Lung microvascular endothelial cell (primary cell): ENCODE measurements at regions not wholly inside any gene's neighbourhood (a gene's known extent, or its start where the extent isn't known, plus 50 kb on each side); places are given as distances from the start of the nearest gene placed in this dataset.

ENCODE experiments used
- DNase-seq, 2 donors: peaks; one replicate each; pipeline versions ENCODE4 v3.0.0 to v3.0.0-alpha.2; 2010; ENCODE audit warnings: low read depth in 2 of 2

DNA sequence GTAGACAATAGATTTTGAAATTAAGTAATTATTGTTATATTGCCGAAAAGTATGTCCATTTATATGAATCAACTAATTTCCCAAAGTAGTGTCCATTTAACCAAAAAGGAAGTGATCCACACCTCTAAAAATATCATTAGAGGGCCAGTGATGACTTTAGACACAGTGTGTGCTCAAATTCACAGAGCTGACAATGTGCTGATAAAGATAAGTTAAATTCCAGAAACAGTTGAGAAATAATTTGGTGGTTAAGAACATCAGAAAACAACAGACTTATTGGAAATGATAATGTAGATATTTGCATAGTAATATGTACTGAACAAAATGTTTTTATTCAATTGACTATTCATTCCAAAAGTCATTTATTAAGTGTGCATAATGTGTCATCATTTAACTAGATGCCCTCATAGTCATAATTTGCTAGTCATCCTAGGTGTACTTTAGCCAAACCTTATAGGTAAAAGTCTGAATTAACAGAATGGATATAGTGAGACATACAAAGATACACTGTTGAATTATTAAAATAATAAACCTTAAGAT is 230.2 kb upstream of the ADAMTS9 start:
- DNase-seq, result no peak

DNA sequence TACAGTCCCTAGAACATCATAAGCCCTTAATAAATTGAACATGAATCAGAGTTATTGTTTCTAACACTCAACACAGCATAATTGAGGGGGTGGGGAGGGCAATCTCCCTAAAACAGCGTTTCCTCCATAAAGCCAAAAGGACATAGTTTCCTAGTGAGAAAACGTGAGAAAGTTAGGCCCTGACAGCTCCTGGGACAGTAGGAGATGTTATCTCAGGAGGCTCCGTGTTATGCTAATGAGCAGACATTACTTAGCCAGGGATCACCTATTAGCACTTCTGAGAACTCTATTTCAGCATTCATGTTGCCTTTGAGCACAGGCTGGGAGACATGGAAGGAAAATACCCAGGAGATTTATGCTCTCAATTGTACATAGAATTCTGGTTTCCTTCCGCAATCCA is 229.1 kb upstream of the ADAMTS9 start:
- DNase-seq, result peak in 1 of 2 donors; percentile 58

DNA sequence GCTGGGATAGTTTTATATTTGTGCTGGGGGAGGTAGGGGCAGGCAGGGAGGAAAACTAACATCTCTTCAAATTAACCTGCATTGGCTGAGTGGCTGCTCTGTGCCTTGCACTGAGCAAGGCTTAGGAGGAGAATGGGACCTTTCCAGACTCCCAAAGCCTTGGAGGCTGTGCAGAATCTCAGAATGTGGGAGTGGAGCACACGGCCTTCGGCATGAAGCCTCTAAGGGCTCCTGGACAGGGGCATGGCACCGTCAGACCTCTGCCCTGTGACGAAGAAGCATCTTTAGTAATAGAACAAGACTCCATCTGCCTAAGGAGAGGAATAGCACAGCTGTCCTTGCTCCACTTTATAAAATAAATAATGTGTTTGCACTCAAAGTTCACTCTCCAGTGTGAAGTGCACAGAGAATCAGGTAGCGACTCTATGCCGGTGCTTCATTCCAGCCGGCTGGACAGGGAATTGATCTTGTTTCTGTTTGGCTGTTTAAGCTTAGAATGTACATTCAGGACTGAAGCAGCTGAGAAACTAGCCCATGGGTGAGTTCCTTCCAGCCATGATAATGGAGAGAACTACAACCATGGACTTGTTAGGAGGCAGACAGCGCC is 228.5 kb upstream of the ADAMTS9 start:
- DNase-seq, result no peak

DNA sequence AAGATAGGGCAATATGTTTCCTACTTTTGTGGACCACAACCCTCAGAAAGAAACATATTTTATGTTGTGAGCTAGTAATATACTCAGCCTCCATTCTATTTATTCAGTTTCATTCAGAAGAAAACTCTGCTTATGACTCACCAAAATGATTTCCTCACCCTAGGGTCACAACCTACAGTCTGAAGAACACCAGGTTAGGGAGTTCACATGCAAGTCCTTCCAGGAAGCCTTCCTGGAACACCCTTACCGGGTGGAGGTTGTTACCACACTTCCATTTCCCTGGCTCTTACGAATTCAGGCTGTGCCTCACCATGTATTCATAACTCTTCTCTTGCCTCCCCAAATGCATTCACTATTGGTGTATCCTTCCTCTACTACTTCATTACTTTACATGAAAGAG is 228.0 kb upstream of the ADAMTS9 start:
- DNase-seq, result peak in 1 of 2 donors; percentile 67

DNA sequence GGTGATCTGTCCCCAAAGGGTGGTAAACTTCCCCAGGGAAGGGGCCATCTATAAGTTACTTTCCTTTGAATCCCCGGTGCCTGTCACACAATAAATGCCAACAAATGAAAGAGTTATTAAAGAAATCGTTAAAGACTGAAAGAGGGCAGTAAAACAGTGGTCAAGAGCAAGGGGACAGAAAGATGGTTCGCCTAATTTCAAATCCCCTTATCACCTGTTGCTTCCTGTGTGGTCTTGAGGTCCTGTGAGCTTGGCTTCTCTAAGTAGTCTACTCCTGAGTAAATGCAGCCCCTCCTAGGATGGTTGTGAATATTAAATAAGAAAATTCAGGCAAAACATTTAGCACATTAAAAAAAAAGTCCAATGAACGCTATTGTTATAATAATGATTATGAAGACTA is 225.7 kb upstream of the ADAMTS9 start:
- DNase-seq, result no peak

DNA sequence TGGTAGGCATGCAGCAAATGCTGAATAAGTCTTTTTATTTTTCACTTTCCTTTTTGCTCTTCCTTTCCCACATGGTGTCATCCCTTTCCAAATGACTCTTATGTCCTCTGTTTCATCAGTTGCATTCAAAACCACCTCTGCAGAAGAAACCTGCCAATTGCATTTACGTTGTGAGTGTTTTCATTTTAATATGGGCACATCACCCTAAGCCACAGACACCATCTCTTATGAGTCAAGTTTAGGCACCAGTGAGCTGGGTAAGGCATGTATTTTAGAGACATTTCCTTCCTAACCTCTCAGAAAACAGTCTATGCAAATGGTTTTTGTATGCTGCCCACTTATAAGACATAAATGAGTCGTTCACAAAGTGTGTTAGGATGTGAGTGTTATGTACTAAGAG is 223.3 kb upstream of the ADAMTS9 start:
- DNase-seq, result no peak

DNA sequence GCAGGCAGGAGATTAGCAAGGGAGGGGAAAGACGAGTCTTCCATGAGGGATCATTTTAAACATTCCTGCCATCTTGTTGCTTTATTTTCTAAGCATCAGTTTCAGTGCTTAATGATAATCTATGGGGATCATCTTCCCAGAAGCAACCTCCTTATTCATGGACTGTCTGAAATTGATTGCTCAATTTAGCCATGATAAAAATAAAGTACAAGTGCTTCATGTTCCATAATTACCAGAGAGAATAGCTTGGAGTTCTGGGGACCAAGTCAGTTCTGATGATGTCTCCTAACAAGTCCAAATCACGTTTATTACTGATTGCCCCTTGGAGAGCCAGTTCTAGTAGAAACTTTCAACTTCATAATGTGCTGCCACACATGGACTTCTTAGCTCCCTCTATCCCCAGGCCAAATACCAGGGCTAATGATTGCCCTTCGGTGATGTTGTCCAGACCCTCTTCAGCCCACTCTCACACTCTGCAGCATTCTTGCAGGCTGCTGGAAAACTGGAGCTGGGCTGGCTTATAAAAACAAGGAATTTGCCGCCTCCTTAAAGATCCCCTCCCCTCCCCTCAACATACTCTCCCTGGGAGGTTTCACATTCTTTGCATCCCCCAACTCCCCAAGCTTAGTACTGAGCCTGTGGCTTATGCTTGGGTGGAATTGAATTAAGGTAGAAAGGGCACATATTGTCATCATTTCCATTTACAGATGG is 222.1 kb upstream of the ADAMTS9 start:
- no peak for DNase-seq

DNA sequence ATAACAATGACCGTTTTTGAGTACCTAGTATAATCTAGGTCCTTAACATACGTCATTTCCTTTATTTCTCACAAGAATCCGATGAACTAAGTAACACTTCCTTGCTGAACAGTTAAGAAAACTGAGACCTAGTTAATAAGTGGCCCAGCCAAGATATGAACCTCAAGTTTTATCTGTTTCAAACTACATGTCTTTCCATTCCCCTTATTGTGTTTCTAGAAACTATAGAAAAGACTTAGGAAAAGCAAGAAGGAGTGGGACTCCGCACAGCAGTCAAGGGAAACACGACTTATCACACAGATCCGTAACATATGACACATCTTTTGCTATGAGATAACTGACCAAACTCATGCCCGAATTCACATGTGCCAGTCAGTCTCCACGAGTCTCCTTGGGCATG is 221.2 kb upstream of the ADAMTS9 start:
- DNase-seq, result peak in 1 of 2 donors; percentile 37

DNA sequence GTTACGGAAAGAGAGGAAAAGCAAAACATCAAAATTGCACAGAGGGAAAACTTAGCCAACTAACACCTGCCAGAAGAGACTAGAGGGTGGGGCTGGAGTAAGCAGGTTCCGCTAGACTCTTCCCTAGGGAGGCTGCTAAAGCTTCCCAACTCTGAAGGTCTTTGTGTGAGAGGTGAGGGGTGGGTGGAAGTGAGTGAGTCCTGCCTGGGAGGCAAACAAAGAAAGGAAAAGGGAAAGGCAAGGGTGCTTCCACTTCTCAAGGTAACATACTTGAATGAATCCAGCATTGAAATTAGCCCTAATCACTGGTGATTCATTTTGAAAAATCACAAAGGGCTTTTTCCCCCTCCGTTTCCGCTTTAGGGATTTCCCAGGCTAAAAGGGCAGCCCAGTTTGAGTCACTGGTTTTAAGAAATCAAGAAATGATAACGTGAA is 220.5 kb upstream of the ADAMTS9 start:
- peak; percentile 44 to 82 for DNase-seq

DNA sequence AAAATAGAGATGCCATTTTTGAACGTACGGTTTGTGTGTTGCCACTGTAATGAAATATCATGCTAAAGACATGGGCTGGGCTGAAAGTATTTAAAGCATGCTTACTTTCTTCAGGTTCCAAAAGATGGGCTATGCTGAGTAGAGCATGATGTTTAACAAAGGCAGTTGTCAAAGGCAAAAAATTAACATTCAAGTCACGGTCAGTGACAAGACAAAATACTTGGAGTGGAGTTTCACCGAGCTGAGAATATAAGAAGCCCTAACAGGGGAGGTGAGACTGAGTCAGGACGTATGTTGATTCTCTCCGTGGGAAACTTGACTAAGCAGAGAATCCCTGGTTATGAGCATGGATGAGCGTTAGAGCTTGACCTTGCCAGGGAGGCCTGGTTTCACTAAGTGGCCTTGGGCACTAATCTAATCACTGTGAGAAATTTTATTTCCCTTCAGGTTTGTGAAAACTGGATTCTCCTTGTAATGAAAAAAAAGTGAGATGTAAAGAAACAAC is 218.2 kb upstream of the ADAMTS9 start:
- DNase-seq, result no peak

DNA sequence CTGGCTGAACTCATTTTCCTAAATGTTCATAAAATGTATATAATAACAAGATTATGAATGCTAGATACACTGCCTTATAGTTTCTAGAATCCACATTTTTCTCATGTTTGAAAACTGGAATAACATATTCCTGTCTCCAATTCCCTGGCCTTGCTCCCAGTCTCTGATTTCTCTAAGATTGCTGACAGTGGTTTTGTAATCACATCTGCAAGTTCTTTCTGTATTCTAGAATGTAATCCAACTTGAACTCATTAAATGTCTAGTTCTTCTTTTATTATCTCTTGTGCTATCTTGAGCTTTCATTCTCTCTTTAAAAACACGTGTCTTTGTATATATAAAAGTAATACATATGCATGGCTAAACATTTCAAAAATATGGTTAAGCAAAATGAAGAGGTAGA is 215.2 kb upstream of the ADAMTS9 start:
- DNase-seq, result no peak

DNA sequence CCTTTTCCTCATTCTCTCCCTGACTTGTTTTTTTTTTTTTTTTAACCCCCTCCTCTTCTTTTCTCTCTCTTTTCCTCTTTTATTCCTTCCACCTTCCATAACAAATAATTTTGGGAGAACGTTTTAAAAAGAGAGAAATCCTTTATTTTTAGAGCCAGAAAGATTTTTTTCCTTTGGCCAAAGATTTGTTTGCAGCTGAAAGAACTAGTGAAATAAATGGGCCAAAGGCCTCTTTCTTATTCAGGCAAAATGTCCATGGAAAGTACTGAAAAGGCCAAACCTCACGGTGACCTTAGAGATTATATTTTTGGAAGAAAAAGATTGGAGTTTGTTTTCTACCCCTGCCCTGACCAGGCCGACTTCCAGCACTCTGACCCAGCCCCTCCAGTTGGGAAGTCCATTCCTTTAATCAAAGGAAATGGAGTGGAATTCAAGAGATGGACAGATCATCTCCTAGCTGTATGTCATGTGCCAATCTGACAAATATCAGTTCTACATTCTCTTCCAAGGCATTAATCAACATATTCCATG is 214.3 kb upstream of the ADAMTS9 start:
- DNase-seq, result no peak

DNA sequence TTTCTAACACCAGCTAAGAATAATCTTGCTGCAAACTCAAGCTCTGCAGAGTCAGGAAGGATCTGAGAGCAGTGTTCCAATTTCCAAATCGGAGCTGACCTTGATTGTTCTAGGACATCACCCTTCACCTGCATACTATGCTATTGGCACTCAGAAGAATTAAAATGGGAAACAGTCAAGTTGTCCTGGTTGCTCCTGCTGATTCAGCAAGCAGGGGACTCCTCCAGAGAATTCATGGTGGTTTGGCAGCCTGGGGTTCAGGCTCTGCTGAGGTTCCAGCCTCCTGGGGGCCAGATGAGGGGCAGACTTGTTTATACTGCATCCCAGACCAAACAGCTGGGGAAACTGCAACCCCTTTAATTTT is 213.7 kb upstream of the ADAMTS9 start:
- DNase-seq, result no peak

DNA sequence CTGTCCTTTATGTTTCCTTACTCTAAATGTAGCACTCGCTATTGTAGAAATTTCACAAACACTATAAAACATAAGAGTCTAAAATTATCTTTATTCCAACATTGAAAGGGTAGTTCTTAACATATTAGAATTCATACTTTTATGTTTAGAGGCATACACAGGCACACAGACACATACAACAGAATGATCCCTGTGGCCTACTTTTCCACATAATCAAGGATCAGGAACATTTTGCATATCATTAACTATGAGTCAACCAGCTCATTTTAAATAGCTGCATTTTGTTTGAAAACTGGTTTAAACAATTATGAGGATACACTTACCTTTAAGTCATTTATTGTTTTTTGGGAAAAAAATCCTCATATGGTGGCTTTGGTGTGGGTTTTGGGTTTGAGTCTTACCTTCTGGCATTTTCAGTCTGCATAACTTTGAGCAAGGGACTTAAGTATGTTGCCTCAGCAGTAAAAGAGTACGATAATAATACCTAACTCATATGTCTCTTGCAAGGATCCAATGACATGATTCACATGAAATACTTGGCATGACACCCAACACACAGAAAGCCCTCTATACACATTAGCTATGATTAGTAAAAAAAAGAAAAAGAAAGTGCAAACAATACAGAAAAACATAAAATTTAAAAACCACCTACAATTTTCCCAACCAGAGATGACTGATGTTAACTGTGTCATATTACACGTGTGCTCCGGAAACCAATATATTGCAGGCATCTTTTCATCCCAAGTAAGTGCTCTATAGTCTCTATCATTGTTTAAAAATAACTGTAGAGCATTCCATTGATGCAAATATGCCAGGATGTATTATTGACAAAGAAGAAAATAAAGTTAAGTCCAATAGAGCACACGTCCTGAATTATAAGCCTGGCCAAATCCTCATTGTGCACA is 213.1 kb upstream of the ADAMTS9 start:
- no peak for DNase-seq

DNA sequence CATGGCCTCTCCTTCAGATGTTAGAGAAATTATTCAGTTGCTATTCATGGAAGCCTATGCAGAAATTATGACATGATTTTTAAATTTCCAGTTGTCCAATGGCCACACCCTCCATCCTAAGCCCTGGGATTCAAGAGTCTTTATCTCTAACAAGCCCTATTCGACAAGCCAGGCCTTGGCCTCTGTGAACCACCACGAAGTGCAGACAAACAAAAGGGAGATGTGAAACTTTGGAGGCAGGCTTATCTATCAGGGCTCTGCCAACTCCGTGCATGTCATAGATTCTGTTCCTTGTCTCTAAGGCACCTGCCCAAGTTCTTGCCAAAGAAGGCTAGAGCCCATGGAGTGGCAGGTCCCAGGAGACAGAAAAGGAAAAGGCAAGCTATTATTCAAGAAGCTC is 212.4 kb upstream of the ADAMTS9 start:
- DNase-seq, result no peak

DNA sequence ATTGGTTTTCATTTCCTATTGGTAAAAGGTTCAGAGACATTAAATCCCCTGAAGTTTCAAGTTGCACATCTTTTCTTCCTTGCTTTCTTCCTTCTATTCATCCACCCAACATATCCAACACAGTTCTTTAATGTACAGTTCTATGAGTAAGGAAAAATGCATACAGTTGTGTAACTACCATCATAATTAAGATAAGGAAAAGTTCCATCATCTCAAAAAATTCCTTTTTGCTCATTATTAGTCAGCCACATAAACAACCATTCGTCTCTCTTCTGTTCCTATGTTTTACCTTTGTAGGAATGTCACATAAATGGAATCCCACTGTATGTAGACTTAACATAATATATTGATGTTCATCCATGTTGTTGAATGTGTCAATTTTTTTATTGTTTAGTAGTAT is 211.1 kb upstream of the ADAMTS9 start:
- DNase-seq, result no peak

DNA sequence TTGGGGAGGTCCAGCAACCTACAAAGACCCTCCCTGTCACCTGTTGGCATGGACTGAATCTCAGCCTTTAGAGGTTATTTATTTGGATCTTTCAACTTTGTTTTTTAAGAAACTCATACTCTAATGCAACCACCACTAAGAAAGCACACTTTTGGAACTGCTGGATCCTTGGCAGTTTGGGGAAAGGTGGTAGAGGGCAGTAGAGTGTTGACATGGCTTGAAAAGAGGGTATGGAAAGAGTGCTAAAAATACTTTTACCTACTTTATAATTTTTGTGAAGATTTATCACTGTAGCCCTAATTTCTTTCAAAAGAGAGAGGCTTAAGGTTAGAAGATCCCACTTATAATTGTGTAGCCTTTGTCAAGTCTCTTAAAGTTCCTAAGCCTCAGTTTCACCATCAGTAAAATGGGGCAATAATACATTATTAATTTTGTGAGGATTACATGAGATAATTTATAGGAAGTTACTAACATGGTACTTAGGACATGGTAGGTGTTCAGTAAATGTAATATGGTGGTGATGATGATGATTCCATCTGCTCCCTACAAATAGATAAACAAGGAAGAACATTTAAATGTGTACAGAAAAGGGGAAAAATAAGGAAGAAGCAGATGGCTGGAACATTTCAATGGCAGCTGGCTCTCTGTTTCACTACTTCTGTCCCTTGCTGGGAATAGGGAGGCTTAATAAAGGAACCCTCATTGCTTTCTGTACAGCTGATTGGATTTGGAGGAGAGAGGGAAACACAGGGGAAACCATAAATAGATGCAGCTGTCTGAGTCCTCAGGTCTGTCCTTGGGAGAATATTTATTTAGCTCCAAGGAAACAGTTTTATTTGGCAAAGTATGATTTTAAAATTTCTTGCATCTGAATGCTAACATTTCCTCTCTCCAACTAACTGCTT is 208.4 kb upstream of the ADAMTS9 start:
- DNase-seq, result no peak

DNA sequence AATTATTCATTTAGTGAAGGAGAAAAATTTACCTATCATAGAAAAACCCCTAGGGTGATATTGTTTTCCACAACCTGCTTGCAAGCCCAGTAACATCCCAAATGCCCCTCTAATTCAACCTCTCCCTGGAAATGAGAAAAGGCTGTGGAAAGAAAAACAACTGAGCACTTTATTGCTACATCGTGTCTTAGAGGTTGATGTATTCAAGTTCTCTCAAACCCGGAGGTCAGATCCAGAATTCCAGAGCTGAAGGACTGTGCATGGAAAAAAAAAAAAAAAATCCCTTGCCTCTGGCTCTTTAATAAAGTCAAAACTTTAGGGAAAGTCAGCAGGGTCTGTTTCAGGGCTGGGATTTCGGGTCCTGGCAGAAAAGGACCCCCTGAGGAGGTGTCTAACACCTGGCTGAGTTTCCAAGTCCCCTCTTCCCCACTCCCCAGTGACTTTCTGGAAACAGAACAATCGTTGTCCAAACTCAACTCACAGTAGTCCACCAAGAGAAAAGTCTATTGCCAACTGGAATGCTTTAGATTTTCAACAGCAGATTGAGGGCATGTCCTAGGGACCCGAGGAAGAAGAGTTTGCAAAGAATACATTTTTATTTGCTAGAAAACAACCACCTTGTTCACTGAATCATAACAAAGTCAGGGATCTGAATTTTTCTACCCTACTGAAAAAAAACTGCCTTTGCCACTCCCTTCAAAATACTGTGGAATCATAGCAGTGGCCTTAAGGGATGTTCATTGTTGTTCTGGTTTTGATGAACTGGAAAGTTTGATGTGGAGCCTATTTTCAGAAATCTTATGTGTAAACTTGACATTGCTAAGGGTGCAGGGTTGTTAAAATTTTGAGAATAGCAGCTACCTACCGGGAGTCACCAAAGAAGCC is 207.5 kb upstream of the ADAMTS9 start:
- no peak for DNase-seq

DNA sequence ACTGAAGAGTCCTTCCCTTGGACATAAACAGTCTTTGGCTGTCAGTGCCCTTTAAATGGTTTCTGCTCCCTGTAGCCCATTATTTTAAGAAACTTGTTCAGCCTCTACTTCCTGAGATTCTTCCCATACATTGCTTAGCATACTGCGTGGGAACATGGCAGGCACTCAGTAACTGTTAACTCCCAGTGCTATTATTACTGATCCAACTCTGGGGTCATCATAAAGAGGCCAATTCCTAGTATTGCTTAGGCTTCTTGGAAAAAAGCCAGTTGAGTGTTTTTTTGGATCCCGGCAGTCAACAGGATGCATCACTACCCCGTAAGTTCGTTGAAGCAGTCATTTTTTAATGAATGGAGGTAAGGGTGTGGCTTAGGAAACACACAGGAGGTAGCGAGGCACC is 206.2 kb upstream of the ADAMTS9 start:
- DNase-seq, result no peak
